Endodermal cell (in vitro differentiated cells): ENCODE measurements at regions not wholly inside any gene's neighbourhood (a gene's known extent, or its start where the extent isn't known, plus 50 kb on each side); places are given as distances from the start of the nearest gene placed in this dataset.

ENCODE experiments used
- DNase-seq: peaks from one replicate; pipeline ENCODE4 v3.0.0-alpha.2; 2017
- H3K27ac ChIP-seq: 2 replicates; pipeline ENCODE4 v1.5.1; 2013; ENCODE audit warnings: mild to moderate bottlenecking, low read depth, low read length, moderate library complexity
- H3K27me3 ChIP-seq: 2 replicates; pipeline ENCODE4 v1.6.1; 2013; ENCODE audit warnings: mild to moderate bottlenecking, low read length, moderate library complexity; ENCODE audit not compliant: insufficient read depth, control insufficient read depth, poor library complexity, severe bottlenecking
- H3K36me3 ChIP-seq: 2 replicates; pipeline ENCODE4 v1.7.0; 2013; ENCODE audit warnings: mild to moderate bottlenecking, low read length, moderate library complexity; ENCODE audit not compliant: control insufficient read depth, insufficient read depth
- H3K4me1 ChIP-seq: one replicate; pipeline ENCODE4 v1.7.0; 2013; ENCODE audit warnings: low read length; ENCODE audit not compliant: control insufficient read depth, insufficient read depth
- H3K4me3 ChIP-seq: 2 replicates; pipeline ENCODE4 v1.5.1; 2013; ENCODE audit warnings: mild to moderate bottlenecking, low read length, moderate library complexity
- H3K9ac ChIP-seq: 2 replicates; pipeline ENCODE4 v1.6.1; 2013; ENCODE audit warnings: mild to moderate bottlenecking, low read length, moderate library complexity; ENCODE audit not compliant: poor library complexity, severe bottlenecking; ENCODE audit errors: extremely low read depth
- H3K9me3 ChIP-seq: 2 replicates; pipeline ENCODE4 v1.6.1; 2013; ENCODE audit warnings: mild to moderate bottlenecking, low read length, moderate library complexity; ENCODE audit not compliant: control insufficient read depth
- H3K27ac Mint-ChIP-seq: 2 replicates; pipeline ENCODE4 v1.8.0; 2020; ENCODE audit warnings: mixed read lengths
- H3K27me3 Mint-ChIP-seq: 2 replicates; pipeline ENCODE4 v1.8.0; 2021; ENCODE audit warnings: mild to moderate bottlenecking, mixed read lengths; ENCODE audit not compliant: insufficient read depth
- H3K36me3 Mint-ChIP-seq: 2 replicates; pipeline ENCODE4 v1.8.0; 2020; ENCODE audit warnings: low read depth, mixed read lengths
- H3K4me1 Mint-ChIP-seq: 2 replicates; pipeline ENCODE4 v1.8.0; 2020; ENCODE audit warnings: mixed read lengths
- H3K4me3 Mint-ChIP-seq: 2 replicates; pipeline ENCODE4 v1.8.0; 2020; ENCODE audit warnings: mild to moderate bottlenecking, moderate library complexity, mixed read lengths
- H3K9me3 Mint-ChIP-seq: 2 replicates; pipeline ENCODE4 v1.8.0; 2020; ENCODE audit warnings: mild to moderate bottlenecking, mixed read lengths
- CTCF ChIP-seq: fragments of 200-600 bp; sonication (generic); conservative IDR thresholded peaks from 2 replicates; pipeline ENCODE4 v1.5.0; 2021; ENCODE audit warnings: antibody characterized with exemption, mild to moderate bottlenecking
- WGBS, 2 experiments: methylation state at CpG; one replicate each; pipeline versions ENCODE4 v1.1.5 to v1.1.7; 2013; ENCODE audit warnings: missing lambda C conversion rate in 2 of 2, mixed read lengths in 1 of 2; ENCODE audit not compliant: insufficient coverage in 1 of 2, insufficient read length in 1 of 2; 5-methylcytosine and 5-hydroxymethylcytosine counted together

DNA sequence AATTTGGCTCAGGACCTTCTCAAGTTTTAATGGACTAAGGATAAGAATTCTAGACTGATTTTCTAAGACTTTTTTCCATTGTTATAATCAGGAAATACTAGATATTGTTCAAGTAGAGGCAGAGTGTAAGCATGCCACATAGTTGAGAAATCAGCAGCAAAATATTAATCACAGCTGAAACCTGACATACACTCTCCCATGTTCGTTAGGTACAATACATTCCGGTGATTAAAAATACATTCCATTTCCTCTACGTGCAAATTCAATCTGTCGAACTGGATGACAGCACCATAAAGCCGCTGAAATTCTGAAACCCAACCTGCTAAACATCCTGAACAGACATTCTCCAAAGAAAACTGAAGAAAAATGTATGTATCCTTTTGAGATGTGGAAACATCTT, 587.6 kb upstream of the DIPK2B start:
- H3K4me1 Mint-ChIP-seq: peaks cover 6% of the 10 kb centered on the region

GRCh38 chrX:45784590-45784989, 583.9 kb upstream of the DIPK2B start:
- H3K27ac ChIP-seq: no peak overlapping the region
- WGBS, 2 experiments: 96% methylated on average over 3 of the region's 3 CpGs; no CpG with 5 or more reads in 1 of the 2 experiments
- Mint-ChIP-seq H3K9me3 (peaks cover 57% of the 10 kb centered on the region), H3K4me1 (peaks cover 9% of the 10 kb centered on the region), H3K27me3 (no peaks in the 10 kb centered on the region), H3K36me3 (peaks cover 22% of the 10 kb centered on the region), H3K27ac (no peak overlapping the region), H3K4me3 (no peak overlapping the region)
- H3K9ac ChIP-seq: no peak overlapping the region
- H3K9me3 ChIP-seq: no peaks in the 10 kb centered on the region
- H3K36me3 ChIP-seq: peaks cover 4% of the 10 kb centered on the region
- no peak for TF ChIP-seq CTCF
- no peaks in the 10 kb centered on the region for H3K4me1 ChIP-seq
- no peak for DNase-seq
- no peaks in the 10 kb centered on the region for H3K27me3 ChIP-seq
- H3K4me3 ChIP-seq: no peak overlapping the region

More for the DNA sequence above, 587.6 kb upstream of the DIPK2B start:
- no peak for DNase-seq
- no peak overlapping the region for H3K4me3 ChIP-seq
- Mint-ChIP-seq H3K27me3 (no peaks in the 10 kb centered on the region), H3K9me3 (peaks cover 63% of the 10 kb centered on the region), H3K4me3 (no peak overlapping the region), H3K36me3 (peaks cover 28% of the 10 kb centered on the region), H3K27ac (no peak overlapping the region)
- no peak for TF ChIP-seq CTCF
- 92% methylated on average over 3 of the region's 5 CpGs; no CpG with 5 or more reads in 1 of the 2 experiments for WGBS, 2 experiments
- no peaks in the 10 kb centered on the region for H3K27me3 ChIP-seq
- H3K27ac ChIP-seq: no peak overlapping the region
- H3K4me1 ChIP-seq: no peaks in the 10 kb centered on the region
- H3K36me3 ChIP-seq: peaks cover 6% of the 10 kb centered on the region
- no peak overlapping the region for H3K9ac ChIP-seq
- peaks cover 6% of the 10 kb centered on the region for H3K9me3 ChIP-seq

GRCh38 chrX:45783002-45783401, 582.3 kb upstream of the DIPK2B start:
- H3K27me3 Mint-ChIP-seq: no peaks in the 10 kb centered on the region
- H3K27ac Mint-ChIP-seq: no peak overlapping the region

More at GRCh38 chrX:45783002-45783401, 582.3 kb upstream of the DIPK2B start:
- Mint-ChIP-seq H3K4me3 (no peak overlapping the region), H3K36me3 (peaks cover 17% of the 10 kb centered on the region), H3K9me3 (peaks cover 53% of the 10 kb centered on the region), H3K4me1 (peaks cover 5% of the 10 kb centered on the region)
- H3K27ac ChIP-seq: no peak overlapping the region
- peaks cover 4% of the 10 kb centered on the region for H3K36me3 ChIP-seq
- no peak overlapping the region for H3K4me3 ChIP-seq
- no peak overlapping the region for H3K9ac ChIP-seq
- TF ChIP-seq CTCF: no peak
- no peaks in the 10 kb centered on the region for H3K4me1 ChIP-seq
- no peak for DNase-seq
- H3K9me3 ChIP-seq: no peaks in the 10 kb centered on the region
- WGBS, 2 experiments: 100% methylated on average over 5 of the region's 6 CpGs; no CpG with 5 or more reads in 1 of the 2 experiments
- H3K27me3 ChIP-seq: no peaks in the 10 kb centered on the region
